ENCODE measurements at regions not wholly inside any gene's neighbourhood (a gene's known extent, or its start where the extent isn't known, plus 50 kb on each side); places are given as distances from the start of the nearest gene placed in this dataset.

DNA sequence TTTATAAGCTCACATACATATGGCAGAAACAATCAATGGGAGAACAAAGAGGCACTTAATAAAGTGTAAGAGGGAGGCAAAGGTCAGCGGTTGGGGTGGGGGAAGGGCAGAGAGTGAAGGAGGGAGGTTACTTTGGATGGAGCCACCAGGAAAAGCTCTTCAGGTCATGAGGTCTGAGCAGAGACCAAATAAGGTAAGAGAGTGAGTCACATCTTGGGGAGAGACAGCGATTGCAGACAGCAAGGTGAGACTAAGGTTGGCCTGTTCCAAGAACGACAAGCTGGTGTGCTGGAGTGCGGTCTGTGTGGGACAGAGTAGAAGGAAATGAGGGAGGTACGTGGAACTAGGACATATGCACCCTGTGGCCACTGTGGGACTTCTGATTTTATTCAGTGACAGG is 74.3 kb upstream of the TOMM7 start:
- no peak overlapping the region for H3K4me3 ChIP-seq (replicated peaks; ENCODE audit: low read depth, low read length)
- TF ChIP-seq, protein P1, sequence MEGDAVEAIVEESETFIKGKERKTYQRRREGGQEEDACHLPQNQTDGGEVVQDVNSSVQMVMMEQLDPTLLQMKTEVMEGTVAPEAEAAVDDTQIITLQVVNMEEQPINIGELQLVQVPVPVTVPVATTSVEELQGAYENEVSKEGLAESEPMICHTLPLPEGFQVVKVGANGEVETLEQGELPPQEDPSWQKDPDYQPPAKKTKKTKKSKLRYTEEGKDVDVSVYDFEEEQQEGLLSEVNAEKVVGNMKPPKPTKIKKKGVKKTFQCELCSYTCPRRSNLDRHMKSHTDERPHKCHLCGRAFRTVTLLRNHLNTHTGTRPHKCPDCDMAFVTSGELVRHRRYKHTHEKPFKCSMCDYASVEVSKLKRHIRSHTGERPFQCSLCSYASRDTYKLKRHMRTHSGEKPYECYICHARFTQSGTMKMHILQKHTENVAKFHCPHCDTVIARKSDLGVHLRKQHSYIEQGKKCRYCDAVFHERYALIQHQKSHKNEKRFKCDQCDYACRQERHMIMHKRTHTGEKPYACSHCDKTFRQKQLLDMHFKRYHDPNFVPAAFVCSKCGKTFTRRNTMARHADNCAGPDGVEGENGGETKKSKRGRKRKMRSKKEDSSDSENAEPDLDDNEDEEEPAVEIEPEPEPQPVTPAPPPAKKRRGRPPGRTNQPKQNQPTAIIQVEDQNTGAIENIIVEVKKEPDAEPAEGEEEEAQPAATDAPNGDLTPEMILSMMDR (IDR thresholded peaks at IDR 0.05; ENCODE audit: low read length, missing control alignments), result no peak
- no peak for DNase-seq (ENCODE audit: low read depth)

DNA sequence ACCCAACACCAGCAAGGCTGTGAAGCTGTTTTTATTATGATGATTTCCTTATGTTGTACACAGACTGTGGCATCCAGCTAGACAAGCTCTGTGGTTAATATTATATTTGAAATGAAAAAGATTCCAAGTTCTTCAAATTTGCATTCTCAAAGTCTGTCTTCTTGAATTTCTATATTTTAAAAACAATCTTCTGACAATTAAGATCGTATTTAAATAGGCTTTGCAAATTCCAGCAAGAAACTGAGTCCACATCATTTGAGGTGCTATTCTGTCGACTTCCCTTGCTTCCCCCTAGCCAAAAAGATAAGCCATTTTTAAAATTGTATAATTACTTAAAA is 73.1 kb upstream of the TOMM7 start:
- no peak overlapping the region for H3K4me3 ChIP-seq (replicated peaks; ENCODE audit: low read depth, low read length)
- TF ChIP-seq, protein P1 (IDR thresholded peaks at IDR 0.05; ENCODE audit: low read length, missing control alignments), result no peak
- no peak for DNase-seq (ENCODE audit: low read depth)

DNA sequence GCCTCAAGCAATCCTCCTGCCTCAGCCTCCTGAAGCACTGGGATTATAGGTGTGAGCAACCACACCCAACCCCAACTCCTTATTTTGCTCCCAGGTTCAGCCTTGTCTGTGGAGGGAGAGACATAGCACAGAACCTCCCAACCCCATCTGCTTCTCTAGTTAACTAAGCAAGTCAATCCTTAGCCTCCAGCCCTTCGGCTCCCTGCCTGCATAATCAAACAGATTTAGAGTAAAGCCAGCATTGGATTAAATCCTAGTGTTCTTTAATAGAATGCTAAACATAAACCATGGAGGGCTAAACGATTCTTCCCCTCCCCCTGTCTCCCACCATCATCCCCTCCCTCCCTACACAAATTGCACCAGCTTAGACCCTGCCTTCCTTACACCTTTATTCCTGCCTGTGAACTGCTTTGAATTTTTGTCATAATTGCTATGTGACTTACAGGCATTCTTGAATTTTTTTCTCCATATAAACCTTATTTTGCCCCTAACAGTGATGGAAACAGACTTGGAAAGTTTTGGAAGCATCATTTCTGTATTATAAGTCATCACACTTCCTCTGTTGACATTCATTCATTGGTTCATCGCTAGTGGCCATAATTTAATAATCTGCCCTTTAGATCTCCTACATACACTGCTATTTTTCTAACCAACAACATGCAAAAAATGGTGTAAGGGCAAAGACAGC is 72.6 kb upstream of the TOMM7 start:
- no peak overlapping the region for H3K4me3 ChIP-seq (replicated peaks; ENCODE audit: low read depth, low read length)
- DNase-seq (ENCODE audit: low read depth), result no peak
- TF ChIP-seq, protein P1 (IDR thresholded peaks at IDR 0.05; ENCODE audit: low read length, missing control alignments), result no peak

DNA sequence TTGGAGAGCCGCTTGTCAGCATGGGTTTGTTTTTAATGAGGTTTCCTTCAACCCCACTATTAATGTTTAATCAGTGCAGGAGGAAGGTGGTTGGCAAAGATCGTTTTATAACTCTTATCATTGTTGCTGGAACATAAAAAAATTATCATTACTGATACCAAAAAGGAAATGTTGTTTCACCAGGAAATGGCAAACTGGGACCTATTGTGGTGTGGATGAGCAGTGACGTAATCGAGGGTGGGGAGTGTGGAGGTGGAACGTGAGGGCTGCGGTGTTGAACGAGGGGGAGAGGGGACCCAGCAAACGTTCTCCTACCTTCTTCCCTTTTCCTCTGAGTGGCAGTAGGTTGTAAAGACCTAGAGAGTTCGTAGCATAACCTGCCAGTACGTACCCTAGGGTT is 71.9 kb upstream of the TOMM7 start:
- H3K4me3 ChIP-seq (replicated peaks; ENCODE audit: low read depth, low read length), result no peak overlapping the region
- no peak for DNase-seq (ENCODE audit: low read depth)
- TF ChIP-seq, protein P1 (IDR thresholded peaks at IDR 0.05; ENCODE audit: low read length, missing control alignments), result no peak

DNA sequence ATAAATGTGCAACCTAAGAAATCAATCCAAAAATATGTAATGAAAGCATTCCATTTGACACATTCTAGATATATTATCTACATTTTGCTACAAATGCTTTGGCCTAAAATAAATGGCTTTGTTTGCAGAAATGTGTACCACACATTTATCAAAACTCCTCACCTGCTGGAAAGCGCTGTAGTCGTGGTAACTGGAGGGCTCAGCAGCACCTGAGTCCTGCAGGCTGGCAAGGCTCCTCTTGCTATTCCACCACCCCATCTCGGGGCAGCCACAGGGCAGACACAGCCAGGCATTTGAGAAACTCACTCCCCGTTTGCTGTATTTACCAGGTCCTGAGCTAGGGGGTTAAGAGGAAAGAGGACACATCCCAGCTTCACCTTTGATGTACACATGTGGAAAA is 68.1 kb upstream of the TOMM7 start:
- TF ChIP-seq, protein P1 (IDR thresholded peaks at IDR 0.05; ENCODE audit: low read length, missing control alignments), result no peak
- H3K4me3 ChIP-seq (replicated peaks; ENCODE audit: low read depth, low read length), result no peak overlapping the region
- DNase-seq (ENCODE audit: low read depth), result no peak

DNA sequence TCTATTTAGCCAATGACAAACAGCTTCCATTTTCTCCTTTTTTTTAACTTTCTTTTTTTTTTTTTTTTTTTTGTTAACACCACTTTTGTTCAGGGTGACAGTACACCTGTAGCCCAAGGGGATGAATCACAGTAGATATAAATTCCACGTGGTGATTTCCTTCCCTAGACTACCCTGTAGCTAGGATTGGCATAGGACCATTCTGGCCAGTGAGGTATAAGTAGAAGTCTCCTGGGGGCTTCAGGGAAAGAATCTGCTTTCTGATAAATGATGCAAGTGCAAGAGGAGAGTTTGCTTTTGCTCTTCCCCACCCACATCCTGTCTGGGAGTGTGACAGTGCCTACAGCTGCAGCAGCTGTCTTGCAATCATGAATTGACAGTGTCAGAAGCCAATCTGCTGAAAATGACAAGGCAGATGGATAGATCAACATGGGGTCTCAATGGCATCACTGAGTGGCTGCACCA is 63.2 kb upstream of the TOMM7 start:
- H3K4me3 ChIP-seq (replicated peaks; ENCODE audit: low read depth, low read length), result no peak overlapping the region
- TF ChIP-seq, protein P1 (IDR thresholded peaks at IDR 0.05; ENCODE audit: low read length, missing control alignments), result no peak
- no peak for DNase-seq (ENCODE audit: low read depth)

All from fibroblast of pulmonary artery (primary cell).